HepG2 (cell line): ENCODE measurements at regions not wholly inside any gene's neighbourhood (a gene's known extent, or its start where the extent isn't known, plus 50 kb on each side); places are given as distances from the start of the nearest gene placed in this dataset.
A peak's percentile ranks its signal among the peaks of the same experiment; 100 is the strongest.

Source experiments
- AKNA ChIP-seq: sonication (generic); formaldehyde crosslinking; IDR thresholded peaks from 2 replicates; pipeline ENCODE4 v1.4.0; 2020; ENCODE audit warnings: missing genetic modification reagents, borderline replicate concordance
- ARID5B ChIP-seq: IDR thresholded peaks from 2 replicates; pipeline ENCODE4 v1.4.0; 2020; ENCODE audit warnings: mild to moderate bottlenecking, missing genetic modification reagents
- ATF7-NPFF ChIP-seq: sonication (generic); formaldehyde crosslinking; IDR thresholded peaks from 2 replicates; pipeline ENCODE4 v1.8.1; 2023; ENCODE audit warnings: mild to moderate bottlenecking, low read depth, missing genetic modification reagents, moderate library complexity
- CCAR2 ChIP-seq: fragments of 200-400 bp; formaldehyde crosslinking; optimal IDR thresholded peaks from 2 replicates; pipeline ENCODE3; 2018; ENCODE audit warnings: low read depth, mild to moderate bottlenecking, low read length, moderate library complexity
- ERF ChIP-seq: IDR thresholded peaks from 2 replicates; pipeline ENCODE4 v1.6.1; 2018; ENCODE audit warnings: missing biosample characterization, missing genetic modification reagents
- NCOA1 ChIP-seq: sonication (generic); formaldehyde crosslinking; IDR thresholded peaks from 2 replicates; pipeline ENCODE4 v1.9.0; 2021; ENCODE audit warnings: missing genetic modification reagents
- SIX4 ChIP-seq: sonication (generic); formaldehyde crosslinking; IDR thresholded peaks from 2 replicates; pipeline ENCODE4 v1.4.0; 2020; ENCODE audit warnings: missing genetic modification reagents
- YEATS4 ChIP-seq: sonication (generic); formaldehyde crosslinking; IDR thresholded peaks from 2 replicates; pipeline ENCODE4 v1.4.0; 2020; ENCODE audit warnings: missing genetic modification reagents, borderline replicate concordance
- ZNF557 ChIP-seq: sonication (generic); formaldehyde crosslinking; IDR thresholded peaks from 2 replicates; pipeline ENCODE4 v1.4.0; 2020; ENCODE audit warnings: missing genetic modification reagents
- ZNF614 ChIP-seq: IDR thresholded peaks from 2 replicates; pipeline ENCODE4 v1.6.1; 2018; ENCODE audit warnings: missing biosample characterization, missing genetic modification reagents, inconsistent platforms, borderline replicate concordance
- ZNF746 ChIP-seq: sonication (generic); formaldehyde crosslinking; IDR thresholded peaks from 2 replicates; pipeline ENCODE4 v1.8.0; 2022; ENCODE audit warnings: mild to moderate bottlenecking, missing genetic modification reagents
- TF ChIP-seq, protein P1 (sequence below): sonication (generic); formaldehyde crosslinking; IDR thresholded peaks from 2 replicates; pipeline ENCODE4 v1.8.0; 2022; ENCODE audit warnings: mild to moderate bottlenecking, missing genetic modification reagents, borderline replicate concordance
- TF ChIP-seq, protein P2 (sequence below): IDR thresholded peaks from 2 replicates; pipeline ENCODE4 v1.6.1; 2012; ENCODE audit warnings: low read length, improper control_type of control experiment
- TF ChIP-seq, protein P3 (sequence below): sonication (generic); formaldehyde crosslinking; IDR thresholded peaks from 2 replicates; pipeline ENCODE4 v1.4.0; 2020; ENCODE audit warnings: missing genetic modification reagents

GRCh38 chr9:129496473-129497004, 124.4 kb downstream of the C9orf50 start (continued):
- TF ChIP-seq AKNA (CRISPR knock-in tag): 0 out of 2 replicates have a peak, but pooled peaks have one; percentile 36
- TF ChIP-seq NCOA1: no peak
- no peak; the same call in 1 of the 2 replicates for TF ChIP-seq YEATS4 (CRISPR knock-in tag)
- peak; percentile 72; the same call in 1 of the 2 replicates for TF ChIP-seq ZNF614 (CRISPR knock-in tag)
- TF ChIP-seq ATF7-NPFF: peak; percentile 77
- peak; percentile 62 for TF ChIP-seq ARID5B (CRISPR knock-in tag)
- TF ChIP-seq CCAR2: no peak
- TF ChIP-seq, protein P1, sequence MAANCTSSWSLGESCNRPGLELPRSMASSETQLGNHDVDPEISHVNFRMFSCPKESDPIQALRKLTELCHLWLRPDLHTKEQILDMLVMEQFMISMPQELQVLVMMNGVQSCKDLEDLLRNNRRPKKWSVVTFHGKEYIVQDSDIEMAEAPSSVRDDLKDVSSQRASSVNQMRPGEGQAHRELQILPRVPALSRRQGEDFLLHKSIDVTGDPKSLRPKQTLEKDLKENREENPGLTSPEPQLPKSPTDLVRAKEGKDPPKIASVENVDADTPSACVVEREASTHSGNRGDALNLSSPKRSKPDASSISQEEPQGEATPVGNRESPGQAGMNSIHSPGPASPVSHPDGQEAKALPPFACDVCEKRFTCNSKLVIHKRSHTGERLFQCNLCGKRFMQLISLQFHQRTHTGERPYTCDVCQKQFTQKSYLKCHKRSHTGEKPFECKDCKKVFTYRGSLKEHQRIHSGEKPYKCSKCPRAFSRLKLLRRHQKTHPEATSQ (CRISPR knock-in tag): peak; percentile 74; the same call in 1 of the 2 replicates
- TF ChIP-seq, protein P2, sequence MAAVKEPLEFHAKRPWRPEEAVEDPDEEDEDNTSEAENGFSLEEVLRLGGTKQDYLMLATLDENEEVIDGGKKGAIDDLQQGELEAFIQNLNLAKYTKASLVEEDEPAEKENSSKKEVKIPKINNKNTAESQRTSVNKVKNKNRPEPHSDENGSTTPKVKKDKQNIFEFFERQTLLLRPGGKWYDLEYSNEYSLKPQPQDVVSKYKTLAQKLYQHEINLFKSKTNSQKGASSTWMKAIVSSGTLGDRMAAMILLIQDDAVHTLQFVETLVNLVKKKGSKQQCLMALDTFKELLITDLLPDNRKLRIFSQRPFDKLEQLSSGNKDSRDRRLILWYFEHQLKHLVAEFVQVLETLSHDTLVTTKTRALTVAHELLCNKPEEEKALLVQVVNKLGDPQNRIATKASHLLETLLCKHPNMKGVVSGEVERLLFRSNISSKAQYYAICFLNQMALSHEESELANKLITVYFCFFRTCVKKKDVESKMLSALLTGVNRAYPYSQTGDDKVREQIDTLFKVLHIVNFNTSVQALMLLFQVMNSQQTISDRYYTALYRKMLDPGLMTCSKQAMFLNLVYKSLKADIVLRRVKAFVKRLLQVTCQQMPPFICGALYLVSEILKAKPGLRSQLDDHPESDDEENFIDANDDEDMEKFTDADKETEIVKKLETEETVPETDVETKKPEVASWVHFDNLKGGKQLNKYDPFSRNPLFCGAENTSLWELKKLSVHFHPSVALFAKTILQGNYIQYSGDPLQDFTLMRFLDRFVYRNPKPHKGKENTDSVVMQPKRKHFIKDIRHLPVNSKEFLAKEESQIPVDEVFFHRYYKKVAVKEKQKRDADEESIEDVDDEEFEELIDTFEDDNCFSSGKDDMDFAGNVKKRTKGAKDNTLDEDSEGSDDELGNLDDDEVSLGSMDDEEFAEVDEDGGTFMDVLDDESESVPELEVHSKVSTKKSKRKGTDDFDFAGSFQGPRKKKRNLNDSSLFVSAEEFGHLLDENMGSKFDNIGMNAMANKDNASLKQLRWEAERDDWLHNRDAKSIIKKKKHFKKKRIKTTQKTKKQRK: no peak
- peak; percentile 88; the same call in 1 of the 2 replicates for TF ChIP-seq ZNF557 (CRISPR knock-in tag)
- peak; percentile 37; the same call in 1 of the 2 replicates for TF ChIP-seq SIX4 (CRISPR knock-in tag)
- TF ChIP-seq ZNF746: peak; percentile 71; the same call in 1 of the 2 replicates
- TF ChIP-seq, protein P3, sequence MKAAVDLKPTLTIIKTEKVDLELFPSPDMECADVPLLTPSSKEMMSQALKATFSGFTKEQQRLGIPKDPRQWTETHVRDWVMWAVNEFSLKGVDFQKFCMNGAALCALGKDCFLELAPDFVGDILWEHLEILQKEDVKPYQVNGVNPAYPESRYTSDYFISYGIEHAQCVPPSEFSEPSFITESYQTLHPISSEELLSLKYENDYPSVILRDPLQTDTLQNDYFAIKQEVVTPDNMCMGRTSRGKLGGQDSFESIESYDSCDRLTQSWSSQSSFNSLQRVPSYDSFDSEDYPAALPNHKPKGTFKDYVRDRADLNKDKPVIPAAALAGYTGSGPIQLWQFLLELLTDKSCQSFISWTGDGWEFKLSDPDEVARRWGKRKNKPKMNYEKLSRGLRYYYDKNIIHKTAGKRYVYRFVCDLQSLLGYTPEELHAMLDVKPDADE (CRISPR knock-in tag): no peak
- TF ChIP-seq ERF (CRISPR knock-in tag): peak; percentile 38; the same call in 1 of the 2 replicates
